ENCODE measurements at regions not wholly inside any gene's neighbourhood (a gene's known extent, or its start where the extent isn't known, plus 50 kb on each side); places are given as distances from the start of the nearest gene placed in this dataset.
A peak's percentile ranks its signal among the peaks of the same experiment; 100 is the strongest.

DNA sequence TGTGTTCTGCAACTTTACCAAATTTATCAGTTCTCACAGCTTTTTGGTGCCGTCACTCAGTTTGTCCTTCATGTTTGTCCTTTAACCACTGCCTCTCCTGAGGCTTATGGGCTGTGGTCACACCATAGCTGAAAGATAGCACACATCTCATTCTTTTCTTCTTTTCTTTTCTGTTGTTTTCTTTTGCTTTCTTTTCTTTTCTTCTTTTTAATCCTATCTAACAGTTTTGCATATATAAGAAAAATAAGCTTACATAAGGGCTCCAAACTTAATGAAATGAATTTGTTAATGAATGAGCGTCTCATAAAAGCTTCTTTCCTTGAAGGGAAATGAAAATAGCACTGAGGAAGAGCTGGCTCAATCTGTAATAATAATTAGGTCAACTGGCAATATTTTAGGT is 1061.2 kb downstream of the PCDH18 start:
- 96% methylated on average over 2 of the region's 2 CpGs for WGBS, 2 donors
- no peak for ATAC-seq (ENCODE audit: low FRiP score in 2 of 2)
- H3K4me1 ChIP-seq = no peaks in the 10 kb centered on the region
- H3K9me3 ChIP-seq = no peaks in the 10 kb centered on the region
- no peak overlapping the region for H3K27ac ChIP-seq
- no peaks in the 10 kb centered on the region for H3K27me3 ChIP-seq
- TF ChIP-seq, protein P1, sequence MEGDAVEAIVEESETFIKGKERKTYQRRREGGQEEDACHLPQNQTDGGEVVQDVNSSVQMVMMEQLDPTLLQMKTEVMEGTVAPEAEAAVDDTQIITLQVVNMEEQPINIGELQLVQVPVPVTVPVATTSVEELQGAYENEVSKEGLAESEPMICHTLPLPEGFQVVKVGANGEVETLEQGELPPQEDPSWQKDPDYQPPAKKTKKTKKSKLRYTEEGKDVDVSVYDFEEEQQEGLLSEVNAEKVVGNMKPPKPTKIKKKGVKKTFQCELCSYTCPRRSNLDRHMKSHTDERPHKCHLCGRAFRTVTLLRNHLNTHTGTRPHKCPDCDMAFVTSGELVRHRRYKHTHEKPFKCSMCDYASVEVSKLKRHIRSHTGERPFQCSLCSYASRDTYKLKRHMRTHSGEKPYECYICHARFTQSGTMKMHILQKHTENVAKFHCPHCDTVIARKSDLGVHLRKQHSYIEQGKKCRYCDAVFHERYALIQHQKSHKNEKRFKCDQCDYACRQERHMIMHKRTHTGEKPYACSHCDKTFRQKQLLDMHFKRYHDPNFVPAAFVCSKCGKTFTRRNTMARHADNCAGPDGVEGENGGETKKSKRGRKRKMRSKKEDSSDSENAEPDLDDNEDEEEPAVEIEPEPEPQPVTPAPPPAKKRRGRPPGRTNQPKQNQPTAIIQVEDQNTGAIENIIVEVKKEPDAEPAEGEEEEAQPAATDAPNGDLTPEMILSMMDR (IDR thresholded peaks at IDR 0.05) = no peak
- H3K4me3 ChIP-seq = no peak overlapping the region
- no peak for DNase-seq
- no peaks in the 10 kb centered on the region for H3K36me3 ChIP-seq

DNA sequence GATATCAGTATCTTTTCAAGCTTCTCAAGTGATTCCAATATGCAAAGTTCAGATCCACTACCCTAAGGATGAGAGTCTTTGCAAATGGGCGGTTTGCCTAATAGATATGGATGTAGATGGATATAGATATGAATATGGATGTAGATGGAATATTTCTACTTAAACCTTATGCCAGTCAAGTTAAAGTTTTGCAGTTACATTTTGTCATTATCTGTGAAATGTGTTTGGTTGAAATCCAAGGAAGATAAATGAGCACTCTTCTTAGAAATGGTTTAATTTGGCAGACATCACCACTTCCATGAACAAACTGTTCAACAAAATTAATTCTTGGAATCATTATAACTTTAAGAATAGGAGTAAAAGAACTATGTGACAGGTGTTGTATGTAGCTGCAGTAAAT is 1066.6 kb downstream of the PCDH18 start:
- TF ChIP-seq POLR2AphosphoS5 (IDR thresholded peaks at IDR 0.05) = no peak
- no peak for TF ChIP-seq EP300 (IDR thresholded peaks at IDR 0.05)
- TF ChIP-seq POLR2A (IDR thresholded peaks at IDR 0.05) = no peak
- TF ChIP-seq, protein P1 (IDR thresholded peaks at IDR 0.05) = no peak
- no peak for DNase-seq

DNA sequence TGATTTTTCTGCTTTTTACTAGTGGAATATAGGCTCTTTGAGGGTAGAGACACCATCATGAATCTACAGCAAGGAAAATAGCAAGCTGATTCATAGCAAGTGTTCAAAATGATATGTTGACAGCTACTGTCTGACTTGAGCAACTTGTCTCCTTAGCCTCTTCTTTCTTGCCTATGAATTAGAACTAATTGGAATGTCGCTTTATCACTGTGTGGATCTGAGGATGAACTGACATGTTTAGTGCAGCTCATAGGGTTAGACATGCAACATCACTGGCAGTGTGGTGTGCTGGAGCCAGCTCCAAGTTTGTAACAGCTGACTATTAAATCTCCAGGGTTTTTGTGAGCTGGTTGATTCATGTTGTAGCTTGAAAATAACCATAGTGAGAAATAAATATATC is 1068.4 kb downstream of the PCDH18 start:
- Histone ChIP-seq H3K4me3 (no peak overlapping the region), H3K27ac (no peak overlapping the region), H3K27me3 (no peaks in the 10 kb centered on the region), H3K4me1 (no peaks in the 10 kb centered on the region), H3K36me3 (no peaks in the 10 kb centered on the region), H3K9me3 (no peaks in the 10 kb centered on the region)
- no peak for TF ChIP-seq EP300 (IDR thresholded peaks at IDR 0.05)
- no peak for TF ChIP-seq POLR2A (IDR thresholded peaks at IDR 0.05)
- TF ChIP-seq, protein P1 (IDR thresholded peaks at IDR 0.05) = no peak
- TF ChIP-seq POLR2AphosphoS5 (IDR thresholded peaks at IDR 0.05) = no peak
- DNase-seq (no peak), ATAC-seq (ENCODE audit: low FRiP score in 2 of 2) (no peak)
- 71 to 100% methylated on average over 1 of the region's 1 CpG for WGBS, 2 donors

More for the DNA sequence above, 1066.6 kb downstream of the PCDH18 start:
- no peaks in the 10 kb centered on the region for H3K27me3 ChIP-seq
- H3K36me3 ChIP-seq = no peaks in the 10 kb centered on the region
- no peaks in the 10 kb centered on the region for H3K9me3 ChIP-seq
- no peak overlapping the region for H3K27ac ChIP-seq
- WGBS, 2 donors = 92 to 93% methylated on average over 1 of the region's 1 CpG
- H3K4me1 ChIP-seq = no peaks in the 10 kb centered on the region
- H3K4me3 ChIP-seq = no peak overlapping the region
- no peak for ATAC-seq (ENCODE audit: low FRiP score in 2 of 2)

GRCh38 chr4:136461533-136461932 is 1070.8 kb downstream of the PCDH18 start:
- H3K36me3 ChIP-seq = no peaks in the 10 kb centered on the region
- no peaks in the 10 kb centered on the region for H3K4me1 ChIP-seq
- WGBS, 2 donors = 94 to 97% methylated on average over 6 of the region's 6 CpGs
- ATAC-seq (ENCODE audit: low FRiP score in 2 of 2) (no peak), DNase-seq (no peak)
- TF ChIP-seq POLR2A (IDR thresholded peaks at IDR 0.05) = no peak
- no peak for TF ChIP-seq EP300 (IDR thresholded peaks at IDR 0.05)
- no peak for TF ChIP-seq POLR2AphosphoS5 (IDR thresholded peaks at IDR 0.05)
- TF ChIP-seq, protein P1 (IDR thresholded peaks at IDR 0.05) = no peak
- no peaks in the 10 kb centered on the region for H3K9me3 ChIP-seq
- H3K4me3 ChIP-seq = no peak overlapping the region
- no peaks in the 10 kb centered on the region for H3K27me3 ChIP-seq
- H3K27ac ChIP-seq = no peak overlapping the region

- Histone ChIP-seq H3K4me1 (no peaks in the 10 kb centered on the region), H3K36me3 (no peaks in the 10 kb centered on the region), H3K4me3 (no peak overlapping the region), H3K27me3 (no peaks in the 10 kb centered on the region), H3K27ac (no peak overlapping the region), H3K9me3 (no peaks in the 10 kb centered on the region)
- no peak for DNase-seq
- TF ChIP-seq EP300 (IDR thresholded peaks at IDR 0.05) (no peak), POLR2A (IDR thresholded peaks at IDR 0.05) (no peak), POLR2AphosphoS5 (IDR thresholded peaks at IDR 0.05) (no peak)
- TF ChIP-seq, protein P1 (IDR thresholded peaks at IDR 0.05) = no peak
- ATAC-seq (ENCODE audit: low FRiP score in 2 of 2) = peak in 1 of 2 donors; percentile 31
- WGBS, 2 donors = 94 to 95% methylated on average over 4 of the region's 4 CpGs
Measured at GRCh38 chr4:136458326-136458725, 1074.0 kb downstream of the PCDH18 start.
